ENCODE measurements at regions not wholly inside any gene's neighbourhood (a gene's known extent, or its start where the extent isn't known, plus 50 kb on each side); places are given as distances from the start of the nearest gene placed in this dataset.

- TF ChIP-seq, protein P1, sequence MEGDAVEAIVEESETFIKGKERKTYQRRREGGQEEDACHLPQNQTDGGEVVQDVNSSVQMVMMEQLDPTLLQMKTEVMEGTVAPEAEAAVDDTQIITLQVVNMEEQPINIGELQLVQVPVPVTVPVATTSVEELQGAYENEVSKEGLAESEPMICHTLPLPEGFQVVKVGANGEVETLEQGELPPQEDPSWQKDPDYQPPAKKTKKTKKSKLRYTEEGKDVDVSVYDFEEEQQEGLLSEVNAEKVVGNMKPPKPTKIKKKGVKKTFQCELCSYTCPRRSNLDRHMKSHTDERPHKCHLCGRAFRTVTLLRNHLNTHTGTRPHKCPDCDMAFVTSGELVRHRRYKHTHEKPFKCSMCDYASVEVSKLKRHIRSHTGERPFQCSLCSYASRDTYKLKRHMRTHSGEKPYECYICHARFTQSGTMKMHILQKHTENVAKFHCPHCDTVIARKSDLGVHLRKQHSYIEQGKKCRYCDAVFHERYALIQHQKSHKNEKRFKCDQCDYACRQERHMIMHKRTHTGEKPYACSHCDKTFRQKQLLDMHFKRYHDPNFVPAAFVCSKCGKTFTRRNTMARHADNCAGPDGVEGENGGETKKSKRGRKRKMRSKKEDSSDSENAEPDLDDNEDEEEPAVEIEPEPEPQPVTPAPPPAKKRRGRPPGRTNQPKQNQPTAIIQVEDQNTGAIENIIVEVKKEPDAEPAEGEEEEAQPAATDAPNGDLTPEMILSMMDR (IDR thresholded peaks at IDR 0.05) = no peak
- TF ChIP-seq POLR2A (IDR thresholded peaks at IDR 0.05) = no peak
Measured at GRCh38 chr20:23230766-23231385, 119.7 kb upstream of the NXT1 start.
